ENCODE measurements at regions not wholly inside any gene's neighbourhood (a gene's known extent, or its start where the extent isn't known, plus 50 kb on each side); places are given as distances from the start of the nearest gene placed in this dataset.
"Not testable (repeated sequence)": the region's sequence is repeated elsewhere in the genome, so short reads cannot be mapped to it uniquely, and the experiment has no call there.

- not testable (repeated sequence) for FAIRE-seq; H3K4me3 ChIP-seq (ENCODE audit: low read depth in 1 of 3, low read length in 3 of 3); H3K27ac ChIP-seq (ENCODE audit: low read depth in 1 of 3, low read length in 2 of 3); DNase-seq; H3K4me1 ChIP-seq (ENCODE audit: control insufficient read depth in 3 of 3, insufficient read depth in 2 of 3, low read depth in 1 of 3, low read length in 2 of 3); H3K36me3 ChIP-seq (ENCODE audit: control insufficient read depth in 3 of 3, insufficient read depth in 2 of 3, low read depth in 1 of 3, low read length in 3 of 3); H3K27me3 ChIP-seq (ENCODE audit: control insufficient read depth in 3 of 3, insufficient read depth in 3 of 3, low read length in 3 of 3)
- WGBS, 3 donors = 72 to 88% (median 85%) methylated on average over 16 to 31 of the region's 31 CpGs
- H3K9me3 ChIP-seq (ENCODE audit: control insufficient read depth in 2 of 2, insufficient read depth in 1 of 2, low read depth in 1 of 2, low read length in 1 of 2) = peaks cover 0 to 11% of the 10 kb centered on the region in 2 donors
Observed at GRCh38 chr2:228425411-228426060, 244.0 kb upstream of the SPHKAP start.

- H3K4me1 ChIP-seq (ENCODE audit: control insufficient read depth in 3 of 3, insufficient read depth in 2 of 3, low read depth in 1 of 3, low read length in 2 of 3) = no peaks in the 10 kb centered on the region
- no peak overlapping the region for H3K4me3 ChIP-seq (ENCODE audit: low read depth in 1 of 3, low read length in 3 of 3)
- no peak for FAIRE-seq
- H3K27ac ChIP-seq (ENCODE audit: low read depth in 1 of 3, low read length in 2 of 3) = no peak overlapping the region
- peaks cover 0 to 2% of the 10 kb centered on the region in 2 donors for H3K9me3 ChIP-seq (ENCODE audit: control insufficient read depth in 2 of 2, insufficient read depth in 1 of 2, low read depth in 1 of 2, low read length in 1 of 2)
- WGBS, 3 donors = 20 to 55% (median 30%) methylated on average over 1 of the region's 1 CpG
- no peak for DNase-seq
- H3K27me3 ChIP-seq (ENCODE audit: control insufficient read depth in 3 of 3, insufficient read depth in 3 of 3, low read length in 3 of 3) = no peaks in the 10 kb centered on the region
- no peaks in the 10 kb centered on the region for H3K36me3 ChIP-seq (ENCODE audit: control insufficient read depth in 3 of 3, insufficient read depth in 2 of 3, low read depth in 1 of 3, low read length in 3 of 3)
Observed at GRCh38 chr2:228417956-228418355, 236.5 kb upstream of the SPHKAP start.

GRCh38 chr2:228417526-228417925 is 236.0 kb upstream of the SPHKAP start:
- FAIRE-seq (no peak), DNase-seq (no peak)
- Histone ChIP-seq H3K36me3 (ENCODE audit: control insufficient read depth in 3 of 3, insufficient read depth in 2 of 3, low read depth in 1 of 3, low read length in 3 of 3) (no peaks in the 10 kb centered on the region), H3K27me3 (ENCODE audit: control insufficient read depth in 3 of 3, insufficient read depth in 3 of 3, low read length in 3 of 3) (no peaks in the 10 kb centered on the region), H3K4me1 (ENCODE audit: control insufficient read depth in 3 of 3, insufficient read depth in 2 of 3, low read depth in 1 of 3, low read length in 2 of 3) (no peaks in the 10 kb centered on the region), H3K27ac (ENCODE audit: low read depth in 1 of 3, low read length in 2 of 3) (no peak overlapping the region), H3K9me3 (ENCODE audit: control insufficient read depth in 2 of 2, insufficient read depth in 1 of 2, low read depth in 1 of 2, low read length in 1 of 2) (peaks cover 0 to 2% of the 10 kb centered on the region in 2 donors), H3K4me3 (ENCODE audit: low read depth in 1 of 3, low read length in 3 of 3) (no peak overlapping the region)
- WGBS, 3 donors = 17 to 34% (median 33%) methylated on average over 2 of the region's 2 CpGs

- H3K4me1 ChIP-seq (ENCODE audit: control insufficient read depth in 3 of 3, insufficient read depth in 2 of 3, low read depth in 1 of 3, low read length in 2 of 3) = no peaks in the 10 kb centered on the region
- H3K27me3 ChIP-seq (ENCODE audit: control insufficient read depth in 3 of 3, insufficient read depth in 3 of 3, low read length in 3 of 3) = no peaks in the 10 kb centered on the region
- no peaks in the 10 kb centered on the region for H3K36me3 ChIP-seq (ENCODE audit: control insufficient read depth in 3 of 3, insufficient read depth in 2 of 3, low read depth in 1 of 3, low read length in 3 of 3)
- DNase-seq = no peak
- WGBS, 3 donors = 91 to 100% (median 97%) methylated on average over 1 of the region's 1 CpG
- H3K9me3 ChIP-seq (ENCODE audit: control insufficient read depth in 2 of 2, insufficient read depth in 1 of 2, low read depth in 1 of 2, low read length in 1 of 2) = no peaks in the 10 kb centered on the region
- no peak overlapping the region for H3K27ac ChIP-seq (ENCODE audit: low read depth in 1 of 3, low read length in 2 of 3)
- no peak for FAIRE-seq
- H3K4me3 ChIP-seq (ENCODE audit: low read depth in 1 of 3, low read length in 3 of 3) = no peak overlapping the region
Observed at GRCh38 chr2:228410061-228410460, 228.6 kb upstream of the SPHKAP start.

- Histone ChIP-seq H3K9me3 (ENCODE audit: control insufficient read depth in 2 of 2, insufficient read depth in 1 of 2, low read depth in 1 of 2, low read length in 1 of 2) (no peaks in the 10 kb centered on the region), H3K4me3 (ENCODE audit: low read depth in 1 of 3, low read length in 3 of 3) (no peak overlapping the region), H3K4me1 (ENCODE audit: control insufficient read depth in 3 of 3, insufficient read depth in 2 of 3, low read depth in 1 of 3, low read length in 2 of 3) (no peaks in the 10 kb centered on the region), H3K27ac (ENCODE audit: low read depth in 1 of 3, low read length in 2 of 3) (no peak overlapping the region), H3K36me3 (ENCODE audit: control insufficient read depth in 3 of 3, insufficient read depth in 2 of 3, low read depth in 1 of 3, low read length in 3 of 3) (no peaks in the 10 kb centered on the region), H3K27me3 (ENCODE audit: control insufficient read depth in 3 of 3, insufficient read depth in 3 of 3, low read length in 3 of 3) (no peaks in the 10 kb centered on the region)
- no peak for DNase-seq
- 30 to 54% (median 50%) methylated on average over 1 of the region's 1 CpG for WGBS, 3 donors
- FAIRE-seq = no peak
Observed at GRCh38 chr2:228409493-228409892, 228.0 kb upstream of the SPHKAP start.

- DNase-seq (no peak), FAIRE-seq (no peak)
- Histone ChIP-seq H3K36me3 (ENCODE audit: control insufficient read depth in 3 of 3, insufficient read depth in 2 of 3, low read depth in 1 of 3, low read length in 3 of 3) (no peaks in the 10 kb centered on the region), H3K4me1 (ENCODE audit: control insufficient read depth in 3 of 3, insufficient read depth in 2 of 3, low read depth in 1 of 3, low read length in 2 of 3) (no peaks in the 10 kb centered on the region), H3K9me3 (ENCODE audit: control insufficient read depth in 2 of 2, insufficient read depth in 1 of 2, low read depth in 1 of 2, low read length in 1 of 2) (no peaks in the 10 kb centered on the region), H3K27ac (ENCODE audit: low read depth in 1 of 3, low read length in 2 of 3) (no peak overlapping the region), H3K27me3 (ENCODE audit: control insufficient read depth in 3 of 3, insufficient read depth in 3 of 3, low read length in 3 of 3) (no peaks in the 10 kb centered on the region), H3K4me3 (ENCODE audit: low read depth in 1 of 3, low read length in 3 of 3) (no peak overlapping the region)
- WGBS, 3 donors = 71 to 83% (median 79%) methylated on average over 4 of the region's 4 CpGs
Observed at GRCh38 chr2:228408529-228409227, 227.2 kb upstream of the SPHKAP start.

GRCh38 chr2:228407821-228408220 is 226.3 kb upstream of the SPHKAP start:
- no peaks in the 10 kb centered on the region for H3K36me3 ChIP-seq (ENCODE audit: control insufficient read depth in 3 of 3, insufficient read depth in 2 of 3, low read depth in 1 of 3, low read length in 3 of 3)
- no peaks in the 10 kb centered on the region for H3K9me3 ChIP-seq (ENCODE audit: control insufficient read depth in 2 of 2, insufficient read depth in 1 of 2, low read depth in 1 of 2, low read length in 1 of 2)
- DNase-seq = no peak
- no peaks in the 10 kb centered on the region for H3K4me1 ChIP-seq (ENCODE audit: control insufficient read depth in 3 of 3, insufficient read depth in 2 of 3, low read depth in 1 of 3, low read length in 2 of 3)
- H3K27me3 ChIP-seq (ENCODE audit: control insufficient read depth in 3 of 3, insufficient read depth in 3 of 3, low read length in 3 of 3) = no peaks in the 10 kb centered on the region
- no peak overlapping the region for H3K27ac ChIP-seq (ENCODE audit: low read depth in 1 of 3, low read length in 2 of 3)
- H3K4me3 ChIP-seq (ENCODE audit: low read depth in 1 of 3, low read length in 3 of 3) = no peak overlapping the region
- FAIRE-seq = no peak

GRCh38 chr2:228401065-228401912 is 219.8 kb upstream of the SPHKAP start:
- Histone ChIP-seq H3K4me3 (ENCODE audit: low read depth in 1 of 3, low read length in 3 of 3) (no peak overlapping the region), H3K9me3 (ENCODE audit: control insufficient read depth in 2 of 2, insufficient read depth in 1 of 2, low read depth in 1 of 2, low read length in 1 of 2) (peaks cover 0 to 4% of the 10 kb centered on the region in 2 donors), H3K4me1 (ENCODE audit: control insufficient read depth in 3 of 3, insufficient read depth in 2 of 3, low read depth in 1 of 3, low read length in 2 of 3) (no peaks in the 10 kb centered on the region), H3K27me3 (ENCODE audit: control insufficient read depth in 3 of 3, insufficient read depth in 3 of 3, low read length in 3 of 3) (no peaks in the 10 kb centered on the region), H3K27ac (ENCODE audit: low read depth in 1 of 3, low read length in 2 of 3) (no peak overlapping the region), H3K36me3 (ENCODE audit: control insufficient read depth in 3 of 3, insufficient read depth in 2 of 3, low read depth in 1 of 3, low read length in 3 of 3) (no peaks in the 10 kb centered on the region)
- DNase-seq = no peak
- no peak for FAIRE-seq
- WGBS, 3 donors = 47 to 77% (median 71%) methylated on average over 1 to 3 of the region's 3 CpGs

Measured in small intestine (tissue), 7 donors.